ENCODE measurements at regions not wholly inside any gene's neighbourhood (a gene's known extent, or its start where the extent isn't known, plus 50 kb on each side); places are given as distances from the start of the nearest gene placed in this dataset.

- TF ChIP-seq TSHZ2 (CRISPR knock-in tag; IDR thresholded peaks at IDR 0.05) (no peak), ESRRG (CRISPR knock-in tag; IDR thresholded peaks at IDR 0.05) (no peak), ISL1 (CRISPR knock-in tag; IDR thresholded peaks at IDR 0.05) (no peak), ZNF565 (CRISPR knock-in tag; conservative IDR thresholded peaks at IDR 0.05; ENCODE audit: low read depth) (no peak)
Observed at GRCh38 chr20:50277460-50278376, 87.1 kb downstream of the CEBPB start (continued).

DNA sequence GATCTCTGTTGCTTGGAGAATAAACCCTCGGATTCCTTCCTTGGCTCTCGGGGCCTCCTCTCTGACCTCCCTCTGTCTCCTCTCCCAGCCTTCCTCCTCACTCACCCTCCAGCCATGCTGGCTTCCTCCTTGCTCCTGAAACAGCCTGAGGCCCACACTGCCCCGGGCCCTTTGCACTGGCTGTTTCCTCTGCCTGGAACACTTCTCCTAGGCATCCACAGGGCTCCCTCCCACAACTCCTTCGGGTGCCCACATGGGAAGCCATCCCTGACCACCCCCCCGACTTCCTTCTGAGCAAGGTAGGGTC lies 87.7 kb downstream of the CEBPB start:
- no peak for ATAC-seq
- TF ChIP-seq CSDC2 (CRISPR knock-in tag; IDR thresholded peaks at IDR 0.05): no peak
- no peak for TF ChIP-seq ZNF8 (CRISPR knock-in tag; IDR thresholded peaks at IDR 0.05)
- TF ChIP-seq ZFP30 (CRISPR knock-in tag; IDR thresholded peaks at IDR 0.05): no peak
- no peak for TF ChIP-seq ZNF565 (CRISPR knock-in tag; conservative IDR thresholded peaks at IDR 0.05; ENCODE audit: low read depth)
- no peak for TF ChIP-seq ZC3H10 (CRISPR knock-in tag; IDR thresholded peaks at IDR 0.05)
- TF ChIP-seq, protein P1, sequence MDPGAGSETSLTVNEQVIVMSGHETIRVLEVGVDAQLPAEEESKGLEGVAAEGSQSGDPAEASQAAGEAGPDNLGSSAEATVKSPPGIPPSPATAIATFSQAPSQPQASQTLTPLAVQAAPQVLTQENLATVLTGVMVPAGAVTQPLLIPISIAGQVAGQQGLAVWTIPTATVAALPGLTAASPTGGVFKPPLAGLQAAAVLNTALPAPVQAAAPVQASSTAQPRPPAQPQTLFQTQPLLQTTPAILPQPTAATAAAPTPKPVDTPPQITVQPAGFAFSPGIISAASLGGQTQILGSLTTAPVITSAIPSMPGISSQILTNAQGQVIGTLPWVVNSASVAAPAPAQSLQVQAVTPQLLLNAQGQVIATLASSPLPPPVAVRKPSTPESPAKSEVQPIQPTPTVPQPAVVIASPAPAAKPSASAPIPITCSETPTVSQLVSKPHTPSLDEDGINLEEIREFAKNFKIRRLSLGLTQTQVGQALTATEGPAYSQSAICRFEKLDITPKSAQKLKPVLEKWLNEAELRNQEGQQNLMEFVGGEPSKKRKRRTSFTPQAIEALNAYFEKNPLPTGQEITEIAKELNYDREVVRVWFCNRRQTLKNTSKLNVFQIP (CRISPR knock-in tag; IDR thresholded peaks at IDR 0.05; ENCODE audit: borderline replicate concordance, low read depth): no peak
- TF ChIP-seq OSR1 (CRISPR knock-in tag; IDR thresholded peaks at IDR 0.05): no peak
- TF ChIP-seq SNAI2 (CRISPR knock-in tag; IDR thresholded peaks at IDR 0.05): no peak
- TF ChIP-seq ZNF70 (CRISPR knock-in tag; IDR thresholded peaks at IDR 0.05): no peak
- TF ChIP-seq TOX (CRISPR knock-in tag; IDR thresholded peaks at IDR 0.05; ENCODE audit: borderline replicate concordance): no peak
- no peak for TF ChIP-seq TCF4 (CRISPR knock-in tag; IDR thresholded peaks at IDR 0.05; ENCODE audit: borderline replicate concordance)

- ATAC-seq: no peak; the same call in 1 of the 3 replicates
- no peak for TF ChIP-seq CSRNP3 (CRISPR knock-in tag; IDR thresholded peaks at IDR 0.05)
- TF ChIP-seq ARNTL (CRISPR knock-in tag; IDR thresholded peaks at IDR 0.05; ENCODE audit: borderline replicate concordance, low read depth): no peak
- TF ChIP-seq TSHZ2 (CRISPR knock-in tag; IDR thresholded peaks at IDR 0.05): no peak
- no peak for TF ChIP-seq ZFP3 (CRISPR knock-in tag; IDR thresholded peaks at IDR 0.05)
- no peak for TF ChIP-seq ZNF565 (CRISPR knock-in tag; conservative IDR thresholded peaks at IDR 0.05; ENCODE audit: low read depth)
Observed at GRCh38 chr20:50278684-50279531, 88.3 kb downstream of the CEBPB start.

Data from SK-N-SH treated with all-trans-retinoic acid at 6 μM for 48 hours (cell line).